ENCODE measurements at regions not wholly inside any gene's neighbourhood (a gene's known extent, or its start where the extent isn't known, plus 50 kb on each side); places are given as distances from the start of the nearest gene placed in this dataset.

GRCh38 chr2:21406911-21407310 lies 283.1 kb downstream of the TDRD15 start:
- no peak for DNase-seq (ENCODE audit: low read depth)
- in situ Hi-C loops (cut with HindIII; ENCODE audit: low pct_unique_long_range_greater_than_20kb, low sequenced_read_pairs) = no loop called here

DNA sequence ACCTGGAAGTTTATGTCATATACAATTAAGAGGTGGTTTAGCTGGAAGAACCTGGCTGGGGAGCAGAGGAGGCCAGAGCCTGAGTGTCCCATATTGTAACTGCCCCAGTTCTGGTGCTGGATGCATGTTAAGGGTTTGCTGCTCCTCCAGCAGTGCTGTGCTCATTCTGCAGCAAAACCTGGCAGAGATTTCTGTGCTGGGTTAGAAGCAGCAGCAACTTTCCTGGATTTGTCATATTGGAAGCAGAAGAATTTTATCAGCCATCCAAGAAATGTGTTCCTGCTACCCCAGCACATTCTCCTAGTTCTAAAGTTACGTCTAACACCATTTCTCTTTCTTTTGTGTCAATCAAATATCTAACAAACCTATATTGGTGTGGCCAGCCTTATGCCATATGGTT lies 284.1 kb downstream of the TDRD15 start:
- in situ Hi-C loops (cut with HindIII; ENCODE audit: low pct_unique_long_range_greater_than_20kb, low sequenced_read_pairs) = no loop called here
- DNase-seq (ENCODE audit: low read depth) = no peak

GRCh38 chr2:21411741-21412140 lies 288.0 kb downstream of the TDRD15 start:
- DNase-seq (ENCODE audit: low read depth) = no peak
- in situ Hi-C loops (cut with HindIII; ENCODE audit: low pct_unique_long_range_greater_than_20kb, low sequenced_read_pairs) = no loop called here

- in situ Hi-C loops (cut with HindIII; ENCODE audit: low pct_unique_long_range_greater_than_20kb, low sequenced_read_pairs) = no loop called here
- DNase-seq (ENCODE audit: low read depth) = no peak
Measured at GRCh38 chr2:21412944-21413443, 289.2 kb downstream of the TDRD15 start.

GRCh38 chr2:21415234-21415633 lies 291.5 kb downstream of the TDRD15 start:
- no peak for DNase-seq (ENCODE audit: low read depth)
- in situ Hi-C loops (cut with HindIII; ENCODE audit: low pct_unique_long_range_greater_than_20kb, low sequenced_read_pairs) = no loop called here

DNA sequence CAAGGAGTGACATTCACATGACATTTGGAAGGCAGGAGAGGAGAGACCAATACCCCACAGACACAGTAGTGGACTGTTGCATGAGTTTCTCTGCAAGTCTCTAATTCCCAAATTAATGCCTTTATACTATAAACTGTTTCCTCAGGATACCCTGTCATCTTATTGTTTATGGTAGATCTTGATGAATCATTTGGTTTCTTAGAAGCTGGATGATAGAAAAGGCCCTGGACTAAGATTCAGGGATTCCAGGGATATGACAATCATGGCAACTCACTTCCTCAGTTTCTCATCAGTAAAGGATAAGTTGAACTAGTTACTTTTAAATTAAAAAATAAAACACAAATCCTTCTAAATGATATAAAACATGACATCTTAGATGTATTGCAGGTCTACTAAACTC lies 292.5 kb downstream of the TDRD15 start:
- in situ Hi-C loops (cut with HindIII; ENCODE audit: low pct_unique_long_range_greater_than_20kb, low sequenced_read_pairs) = no loop called here
- DNase-seq (ENCODE audit: low read depth) = no peak

- in situ Hi-C loops (cut with HindIII; ENCODE audit: low pct_unique_long_range_greater_than_20kb, low sequenced_read_pairs) = no loop called here
- no peak for DNase-seq (ENCODE audit: low read depth)
Measured at GRCh38 chr2:21418456-21418855, 294.7 kb downstream of the TDRD15 start.

- DNase-seq (ENCODE audit: low read depth) = no peak
- in situ Hi-C loops (cut with HindIII; ENCODE audit: low pct_unique_long_range_greater_than_20kb, low sequenced_read_pairs) = no loop called here
Measured at GRCh38 chr2:21420553-21421335, 297.0 kb downstream of the TDRD15 start.

- in situ Hi-C loops (cut with HindIII; ENCODE audit: low pct_unique_long_range_greater_than_20kb, low sequenced_read_pairs) = no loop called here
- DNase-seq (ENCODE audit: low read depth) = peak; percentile 8
Measured at GRCh38 chr2:21422050-21422449, 298.3 kb downstream of the TDRD15 start.

- in situ Hi-C loops (cut with HindIII; ENCODE audit: low pct_unique_long_range_greater_than_20kb, low sequenced_read_pairs) = no loop called here
- no peak for DNase-seq (ENCODE audit: low read depth)
Measured at GRCh38 chr2:21422724-21423522, 299.2 kb downstream of the TDRD15 start.

DNA sequence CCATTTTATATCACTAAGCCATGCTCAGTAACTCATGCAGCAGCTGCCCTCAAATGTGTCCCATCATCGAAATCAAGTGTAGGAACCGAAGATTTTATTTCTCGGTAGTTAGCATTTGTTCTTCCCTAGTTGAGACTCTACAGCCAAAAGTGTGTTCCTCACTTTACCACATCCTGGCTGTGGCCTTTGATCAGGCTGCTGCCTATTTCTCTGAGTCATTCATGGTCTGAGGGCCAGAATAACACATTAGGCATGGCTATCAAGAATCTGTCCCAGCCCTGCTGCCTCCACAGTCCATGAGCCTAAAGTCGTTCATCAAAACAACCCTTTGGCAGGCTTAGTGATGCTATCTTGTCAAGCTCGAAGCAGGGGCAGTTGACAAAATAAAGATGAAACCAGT lies 300.1 kb downstream of the TDRD15 start:
- DNase-seq (ENCODE audit: low read depth) = no peak
- in situ Hi-C loops (cut with HindIII; ENCODE audit: low pct_unique_long_range_greater_than_20kb, low sequenced_read_pairs) = no loop called here

GRCh38 chr2:21424375-21424774 lies 300.6 kb downstream of the TDRD15 start:
- no peak for DNase-seq (ENCODE audit: low read depth)
- in situ Hi-C loops (cut with HindIII; ENCODE audit: low pct_unique_long_range_greater_than_20kb, low sequenced_read_pairs) = no loop called here

DNA sequence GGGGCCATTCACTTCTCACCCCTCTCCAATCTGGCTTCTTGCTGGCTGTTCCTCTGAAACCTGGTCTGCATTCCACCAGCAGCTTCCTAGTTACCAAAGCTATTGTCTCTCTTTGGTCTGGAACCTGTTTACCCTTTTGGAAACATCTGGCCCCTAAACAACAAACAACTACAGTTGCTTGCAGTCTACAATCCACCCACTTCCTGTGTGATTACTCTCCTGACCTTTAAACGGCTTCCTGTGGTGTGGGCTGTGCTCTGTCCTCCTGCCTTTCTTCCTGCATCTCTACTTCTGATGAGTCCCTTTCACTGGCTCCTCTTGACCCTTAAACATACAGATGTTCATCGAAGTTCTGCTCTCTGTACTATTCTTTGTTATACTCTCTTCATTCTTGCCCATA lies 303.8 kb downstream of the TDRD15 start:
- in situ Hi-C loops (cut with HindIII; ENCODE audit: low pct_unique_long_range_greater_than_20kb, low sequenced_read_pairs) = no loop called here
- DNase-seq (ENCODE audit: low read depth) = no peak

DNA sequence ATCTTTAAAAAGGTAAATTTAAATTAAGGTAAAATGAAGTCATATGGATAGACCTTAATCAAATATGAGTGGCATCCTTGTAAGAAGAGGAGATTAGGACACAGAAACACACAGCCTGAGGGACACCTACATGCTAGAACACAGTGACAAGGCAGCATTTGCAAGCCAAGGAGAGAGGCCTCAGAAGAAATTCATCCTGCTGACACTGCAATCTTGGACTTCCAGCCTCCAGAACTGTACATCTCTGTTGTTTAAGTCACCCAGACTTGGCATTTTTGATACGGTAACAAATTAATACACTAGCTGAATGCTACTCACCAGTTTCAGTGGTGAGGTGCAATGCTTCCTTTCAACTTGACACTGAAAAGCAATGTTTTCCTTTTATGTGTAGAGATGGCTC lies 305.0 kb downstream of the TDRD15 start:
- no peak for DNase-seq (ENCODE audit: low read depth)
- in situ Hi-C loops (cut with HindIII; ENCODE audit: low pct_unique_long_range_greater_than_20kb, low sequenced_read_pairs) = no loop called here

- no peak for DNase-seq (ENCODE audit: low read depth)
- in situ Hi-C loops (cut with HindIII; ENCODE audit: low pct_unique_long_range_greater_than_20kb, low sequenced_read_pairs) = no loop called here
Measured at GRCh38 chr2:21429747-21430146, 306.0 kb downstream of the TDRD15 start.

GRCh38 chr2:21431078-21431477 lies 307.3 kb downstream of the TDRD15 start:
- in situ Hi-C loops (cut with HindIII; ENCODE audit: low pct_unique_long_range_greater_than_20kb, low sequenced_read_pairs) = no loop called here
- no peak for DNase-seq (ENCODE audit: low read depth)

DNA sequence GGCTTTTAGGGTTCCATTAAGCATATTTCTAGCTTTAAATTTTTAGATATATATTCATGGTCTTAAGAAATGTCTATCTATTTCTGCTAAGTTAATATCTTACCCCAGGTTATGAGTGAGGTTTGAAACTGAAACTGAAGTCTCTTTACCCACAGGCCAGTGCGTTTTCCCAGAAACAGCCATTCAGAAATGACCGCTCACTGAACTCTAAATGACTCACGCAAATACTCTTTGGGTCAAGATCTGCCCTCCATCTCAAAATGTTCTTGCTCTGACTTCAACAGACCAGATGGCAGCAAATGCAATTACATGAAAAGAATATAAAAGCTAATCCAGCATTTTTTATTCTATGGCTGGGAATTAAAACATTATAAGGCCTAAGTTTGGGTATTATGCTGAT lies 315.2 kb downstream of the TDRD15 start:
- peak; percentile 34 for DNase-seq (ENCODE audit: low read depth)
- in situ Hi-C loops (cut with HindIII; ENCODE audit: low pct_unique_long_range_greater_than_20kb, low sequenced_read_pairs) = no loop called here

GRCh38 chr2:21441442-21441841 lies 317.7 kb downstream of the TDRD15 start:
- no peak for DNase-seq (ENCODE audit: low read depth)
- in situ Hi-C loops (cut with HindIII; ENCODE audit: low pct_unique_long_range_greater_than_20kb, low sequenced_read_pairs) = no loop called here

DNA sequence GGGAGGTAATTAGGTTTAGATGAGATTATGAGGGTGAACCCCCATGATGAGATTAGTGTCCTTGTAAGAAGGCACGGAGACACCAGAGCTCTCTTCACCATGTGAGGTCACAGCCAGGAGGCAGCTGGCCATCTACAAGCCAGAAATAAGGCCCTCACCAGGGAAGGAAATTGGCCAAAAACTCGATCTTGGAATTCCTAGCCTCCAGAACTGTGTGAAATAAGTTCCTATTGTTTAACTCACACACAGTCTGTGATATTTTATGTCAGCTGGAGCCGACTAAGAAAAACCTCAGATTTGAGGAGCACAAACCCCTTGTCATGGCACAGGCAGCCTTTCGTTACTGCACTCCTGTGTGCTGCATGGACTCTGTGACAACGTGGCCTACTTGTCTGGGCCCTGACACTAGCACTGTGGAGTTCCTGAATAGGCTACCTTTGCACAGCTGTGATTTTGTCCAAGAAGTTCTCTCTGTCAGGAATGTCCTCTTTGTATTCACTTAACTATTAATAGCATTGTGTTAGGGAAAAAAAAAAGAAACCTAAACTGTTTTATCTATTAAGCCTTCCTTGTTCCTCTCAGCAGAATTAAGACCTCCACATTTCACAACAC lies 319.8 kb downstream of the TDRD15 start:
- no peak for DNase-seq (ENCODE audit: low read depth)
- in situ Hi-C loops (cut with HindIII; ENCODE audit: low pct_unique_long_range_greater_than_20kb, low sequenced_read_pairs) = no loop called here
